ENCODE measurements at regions not wholly inside any gene's neighbourhood (a gene's known extent, or its start where the extent isn't known, plus 50 kb on each side); places are given as distances from the start of the nearest gene placed in this dataset.
"Not testable (repeated sequence)": the region's sequence is repeated elsewhere in the genome, so short reads cannot be mapped to it uniquely, and the experiment has no call there.

DNA sequence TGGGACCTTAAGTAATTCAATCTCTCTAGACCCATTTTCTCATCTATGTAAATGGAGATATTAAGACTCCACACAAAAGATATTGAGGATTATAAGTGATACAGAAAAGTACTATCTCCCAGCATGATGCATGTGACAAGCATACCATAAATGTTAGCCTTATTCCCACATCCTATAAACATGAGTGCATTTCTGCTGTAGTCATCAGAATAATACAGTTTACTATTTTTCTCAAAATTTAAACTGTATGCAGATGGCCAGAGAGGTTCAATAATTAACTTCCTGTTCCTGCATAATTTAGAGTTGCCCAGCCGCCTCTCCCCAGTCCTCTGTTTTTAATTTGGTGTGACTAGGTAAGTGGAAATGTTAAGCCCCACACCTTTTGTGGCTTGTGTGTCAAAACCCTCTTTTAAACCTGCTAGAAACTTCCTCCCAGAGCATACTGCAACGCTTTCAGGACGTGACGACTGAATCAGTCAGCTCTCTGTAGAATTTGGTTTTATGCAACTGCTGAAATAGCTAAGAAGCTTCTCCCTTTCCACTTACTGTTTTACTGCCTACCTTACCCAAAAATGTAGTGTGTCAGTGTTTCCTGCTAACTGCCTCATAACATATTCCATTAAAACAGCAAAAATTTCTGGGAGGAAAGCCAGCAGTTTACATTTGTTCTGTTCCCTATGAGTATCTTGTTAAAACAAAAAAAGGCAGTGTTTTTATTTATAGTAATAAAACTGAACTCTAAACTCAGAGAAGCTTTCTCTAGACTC lies 1037.9 kb downstream of the EPHA3 start:
- no peak for ATAC-seq (ENCODE audit: insufficient read depth, low FRiP score)

DNA sequence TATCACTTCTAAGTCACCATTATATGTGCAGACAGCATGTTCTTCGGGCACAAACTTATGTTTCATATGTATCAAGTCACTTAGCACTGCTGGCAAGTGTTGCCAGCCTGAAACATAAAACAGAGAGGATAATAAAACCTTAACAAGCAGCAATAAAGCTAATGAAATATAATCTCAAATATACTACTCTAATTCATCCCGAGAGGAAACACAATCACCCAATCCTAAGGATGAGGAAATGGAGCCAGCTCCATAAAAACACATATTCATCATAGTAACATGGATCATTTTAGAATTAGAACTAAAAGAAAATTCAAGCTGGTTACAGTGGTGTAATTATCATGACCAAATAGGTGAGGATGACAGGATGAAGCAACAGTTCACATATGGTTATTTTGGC lies 1072.7 kb downstream of the EPHA3 start:
- 74 to 81% methylated on average over 2 of the region's 2 CpGs for WGBS, 2 donors
- ATAC-seq (ENCODE audit: insufficient read depth, low FRiP score), result no peak
- no peaks in the 10 kb centered on the region for H3K27me3 ChIP-seq (ENCODE audit: control insufficient read depth in 3 of 3, insufficient read depth in 3 of 3, low read length in 2 of 3)
- no peak overlapping the region for H3K27ac ChIP-seq (ENCODE audit: low read depth in 1 of 2, low read length in 1 of 2)
- no peaks in the 10 kb centered on the region for H3K4me1 ChIP-seq (ENCODE audit: control insufficient read depth in 5 of 5, insufficient read depth in 5 of 5, low read length in 5 of 5)
- H3K9me3 ChIP-seq (ENCODE audit: control insufficient read depth in 4 of 4, insufficient read depth in 3 of 4, low read length in 3 of 4), result no peaks in the 10 kb centered on the region
- H3K36me3 ChIP-seq (ENCODE audit: control insufficient read depth in 4 of 4, insufficient read depth in 4 of 4, low read length in 4 of 4), result no peaks in the 10 kb centered on the region
- H3K9ac ChIP-seq (ENCODE audit: insufficient read depth in 1 of 2, low read length in 2 of 2), result no peak overlapping the region
- no peak overlapping the region for H3K4me3 ChIP-seq
- TF ChIP-seq, protein P1, sequence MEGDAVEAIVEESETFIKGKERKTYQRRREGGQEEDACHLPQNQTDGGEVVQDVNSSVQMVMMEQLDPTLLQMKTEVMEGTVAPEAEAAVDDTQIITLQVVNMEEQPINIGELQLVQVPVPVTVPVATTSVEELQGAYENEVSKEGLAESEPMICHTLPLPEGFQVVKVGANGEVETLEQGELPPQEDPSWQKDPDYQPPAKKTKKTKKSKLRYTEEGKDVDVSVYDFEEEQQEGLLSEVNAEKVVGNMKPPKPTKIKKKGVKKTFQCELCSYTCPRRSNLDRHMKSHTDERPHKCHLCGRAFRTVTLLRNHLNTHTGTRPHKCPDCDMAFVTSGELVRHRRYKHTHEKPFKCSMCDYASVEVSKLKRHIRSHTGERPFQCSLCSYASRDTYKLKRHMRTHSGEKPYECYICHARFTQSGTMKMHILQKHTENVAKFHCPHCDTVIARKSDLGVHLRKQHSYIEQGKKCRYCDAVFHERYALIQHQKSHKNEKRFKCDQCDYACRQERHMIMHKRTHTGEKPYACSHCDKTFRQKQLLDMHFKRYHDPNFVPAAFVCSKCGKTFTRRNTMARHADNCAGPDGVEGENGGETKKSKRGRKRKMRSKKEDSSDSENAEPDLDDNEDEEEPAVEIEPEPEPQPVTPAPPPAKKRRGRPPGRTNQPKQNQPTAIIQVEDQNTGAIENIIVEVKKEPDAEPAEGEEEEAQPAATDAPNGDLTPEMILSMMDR (IDR thresholded peaks at IDR 0.05; ENCODE audit: control extremely low read depth, extremely low read depth), result no peak
- no peak for DNase-seq

More for the DNA sequence above, 1037.9 kb downstream of the EPHA3 start:
- no peaks in the 10 kb centered on the region for H3K36me3 ChIP-seq (ENCODE audit: control insufficient read depth in 4 of 4, insufficient read depth in 4 of 4, low read length in 4 of 4)
- H3K27me3 ChIP-seq (ENCODE audit: control insufficient read depth in 3 of 3, insufficient read depth in 3 of 3, low read length in 2 of 3), result no peaks in the 10 kb centered on the region
- H3K9me3 ChIP-seq (ENCODE audit: control insufficient read depth in 4 of 4, insufficient read depth in 3 of 4, low read length in 3 of 4), result no peaks in the 10 kb centered on the region
- TF ChIP-seq, protein P1 (IDR thresholded peaks at IDR 0.05; ENCODE audit: control extremely low read depth, extremely low read depth), result no peak
- H3K4me1 ChIP-seq (ENCODE audit: control insufficient read depth in 5 of 5, insufficient read depth in 5 of 5, low read length in 5 of 5), result no peaks in the 10 kb centered on the region
- 30 to 45% methylated on average over 4 of the region's 4 CpGs for WGBS, 2 donors
- no peak overlapping the region for H3K9ac ChIP-seq (ENCODE audit: insufficient read depth in 1 of 2, low read length in 2 of 2)
- no peak overlapping the region for H3K27ac ChIP-seq (ENCODE audit: low read depth in 1 of 2, low read length in 1 of 2)
- no peak overlapping the region for H3K4me3 ChIP-seq
- DNase-seq, result peak in 2 of 3 donors; percentile 32 to 55

DNA sequence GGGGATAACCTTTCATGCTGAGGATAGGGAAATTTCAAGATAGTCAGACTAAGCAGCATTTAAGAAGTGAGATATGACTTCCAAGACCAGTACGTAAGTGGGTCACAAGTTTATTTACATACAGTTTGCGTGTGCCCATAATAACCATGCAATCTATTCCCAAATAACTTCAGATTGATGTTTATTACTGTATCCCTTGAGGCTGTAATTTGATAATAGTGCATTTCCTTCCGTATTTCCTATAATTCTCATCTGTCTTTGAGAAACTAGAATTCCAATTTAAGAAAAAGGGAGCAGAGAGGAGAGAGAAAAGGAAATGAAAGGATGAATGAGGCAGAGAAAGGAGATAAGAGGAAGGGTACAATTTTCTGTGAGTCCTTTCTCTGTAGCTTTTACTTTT lies 1073.1 kb downstream of the EPHA3 start:
- Histone ChIP-seq H3K27ac (ENCODE audit: low read depth in 1 of 2, low read length in 1 of 2) (no peak overlapping the region), H3K9ac (ENCODE audit: insufficient read depth in 1 of 2, low read length in 2 of 2) (no peak overlapping the region), H3K27me3 (ENCODE audit: control insufficient read depth in 3 of 3, insufficient read depth in 3 of 3, low read length in 2 of 3) (no peaks in the 10 kb centered on the region), H3K4me1 (ENCODE audit: control insufficient read depth in 5 of 5, insufficient read depth in 5 of 5, low read length in 5 of 5) (no peaks in the 10 kb centered on the region), H3K4me3 (no peak overlapping the region), H3K9me3 (ENCODE audit: control insufficient read depth in 4 of 4, insufficient read depth in 3 of 4, low read length in 3 of 4) (no peaks in the 10 kb centered on the region), H3K36me3 (ENCODE audit: control insufficient read depth in 4 of 4, insufficient read depth in 4 of 4, low read length in 4 of 4) (no peaks in the 10 kb centered on the region)
- no peak for DNase-seq
- WGBS, 2 donors, result 58 to 77% methylated on average over 3 of the region's 3 CpGs
- TF ChIP-seq, protein P1 (IDR thresholded peaks at IDR 0.05; ENCODE audit: control extremely low read depth, extremely low read depth), result no peak
- ATAC-seq (ENCODE audit: insufficient read depth, low FRiP score), result no peak

DNA sequence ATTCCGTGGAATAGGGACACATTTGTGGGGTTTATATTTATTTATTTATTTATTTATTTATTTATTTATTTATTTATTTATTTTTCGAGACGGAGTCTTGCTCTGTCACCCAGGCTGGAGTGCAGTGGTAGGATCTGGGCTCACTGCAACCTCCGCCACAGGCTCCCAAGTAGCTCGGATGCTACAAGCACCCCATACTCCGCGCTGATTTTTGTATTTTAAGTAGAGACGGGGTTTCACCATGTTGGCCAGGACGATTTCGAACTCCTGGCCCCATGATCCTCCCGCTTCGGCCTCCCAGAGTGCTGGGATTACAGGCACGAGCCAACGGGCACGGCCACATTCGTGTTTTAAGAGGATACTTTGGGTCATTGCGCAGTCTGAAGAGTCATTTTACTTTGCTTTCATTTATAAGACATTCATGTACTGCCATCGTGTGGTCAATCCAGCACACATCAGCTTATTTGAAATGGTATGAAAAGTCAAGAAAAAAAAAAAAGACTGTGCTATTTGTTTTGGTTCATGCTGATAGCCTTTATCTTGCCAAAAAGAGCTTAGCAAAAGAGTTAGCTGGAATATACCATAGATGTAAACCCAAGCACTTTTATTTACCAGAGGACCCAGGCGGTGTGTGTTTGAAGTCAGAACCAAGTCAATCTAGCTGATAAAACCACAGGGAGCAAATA lies 1075.0 kb downstream of the EPHA3 start:
- not testable (repeated sequence) for H3K9me3 ChIP-seq (ENCODE audit: control insufficient read depth in 4 of 4, insufficient read depth in 3 of 4, low read length in 3 of 4); H3K27ac ChIP-seq (ENCODE audit: low read depth in 1 of 2, low read length in 1 of 2); H3K36me3 ChIP-seq (ENCODE audit: control insufficient read depth in 4 of 4, insufficient read depth in 4 of 4, low read length in 4 of 4); H3K27me3 ChIP-seq (ENCODE audit: control insufficient read depth in 3 of 3, insufficient read depth in 3 of 3, low read length in 2 of 3); H3K9ac ChIP-seq (ENCODE audit: insufficient read depth in 1 of 2, low read length in 2 of 2); H3K4me3 ChIP-seq; H3K4me1 ChIP-seq (ENCODE audit: control insufficient read depth in 5 of 5, insufficient read depth in 5 of 5, low read length in 5 of 5)
- ATAC-seq (ENCODE audit: insufficient read depth, low FRiP score) (peak; percentile 90), DNase-seq (peak; percentile 44 to 69 (median 65))
- 26 to 28% methylated on average over 19 of the region's 19 CpGs for WGBS, 2 donors
